ENCODE measurements at regions not wholly inside any gene's neighbourhood (a gene's known extent, or its start where the extent isn't known, plus 50 kb on each side); places are given as distances from the start of the nearest gene placed in this dataset.

GRCh38 chr6:99120641-99121040 is 172.9 kb upstream of the FBXL4 start:
- no peak for ATAC-seq

GRCh38 chr6:99119109-99120031 is 171.6 kb upstream of the FBXL4 start:
- TF ChIP-seq RARB (CRISPR knock-in tag; IDR thresholded peaks at IDR 0.05) (no peak), SNAI2 (CRISPR knock-in tag; IDR thresholded peaks at IDR 0.05) (no peak), ISL1 (CRISPR knock-in tag; IDR thresholded peaks at IDR 0.05) (no peak)
- peak; percentile 82 for ATAC-seq

More at GRCh38 chr6:99120641-99121040, 172.9 kb upstream of the FBXL4 start:
- TF ChIP-seq CSRNP3 (CRISPR knock-in tag; IDR thresholded peaks at IDR 0.05): no peak
- TF ChIP-seq ARNTL (CRISPR knock-in tag; IDR thresholded peaks at IDR 0.05; ENCODE audit: borderline replicate concordance, low read depth): no peak
- no peak for TF ChIP-seq TCF4 (CRISPR knock-in tag; IDR thresholded peaks at IDR 0.05; ENCODE audit: borderline replicate concordance)
- no peak for TF ChIP-seq PPARA (CRISPR knock-in tag; IDR thresholded peaks at IDR 0.05; ENCODE audit: borderline replicate concordance)
- no peak for TF ChIP-seq ESRRG (CRISPR knock-in tag; IDR thresholded peaks at IDR 0.05)
- no peak for TF ChIP-seq OSR1 (CRISPR knock-in tag; IDR thresholded peaks at IDR 0.05)
- no peak for TF ChIP-seq RARB (CRISPR knock-in tag; IDR thresholded peaks at IDR 0.05)
- TF ChIP-seq ZNF70 (CRISPR knock-in tag; IDR thresholded peaks at IDR 0.05): no peak
- no peak for TF ChIP-seq SNAI2 (CRISPR knock-in tag; IDR thresholded peaks at IDR 0.05)
- TF ChIP-seq ZNF8 (CRISPR knock-in tag; IDR thresholded peaks at IDR 0.05): no peak
- no peak for TF ChIP-seq ZFP3 (CRISPR knock-in tag; IDR thresholded peaks at IDR 0.05)
- TF ChIP-seq CREB5 (CRISPR knock-in tag; IDR thresholded peaks at IDR 0.05; ENCODE audit: low read depth): no peak
- no peak for TF ChIP-seq ZFP30 (CRISPR knock-in tag; IDR thresholded peaks at IDR 0.05)
- no peak for TF ChIP-seq TSHZ2 (CRISPR knock-in tag; IDR thresholded peaks at IDR 0.05)
- no peak for TF ChIP-seq ZC3H10 (CRISPR knock-in tag; IDR thresholded peaks at IDR 0.05)
- TF ChIP-seq BACH2 (CRISPR knock-in tag; IDR thresholded peaks at IDR 0.05; ENCODE audit: borderline replicate concordance): no peak
- TF ChIP-seq ISL1 (CRISPR knock-in tag; IDR thresholded peaks at IDR 0.05): no peak
- TF ChIP-seq POU6F1 (CRISPR knock-in tag; IDR thresholded peaks at IDR 0.05; ENCODE audit: borderline replicate concordance, low read depth): no peak
- TF ChIP-seq GLIS3 (CRISPR knock-in tag; IDR thresholded peaks at IDR 0.05): no peak

- no peak for ATAC-seq
- TF ChIP-seq ARNTL (CRISPR knock-in tag; IDR thresholded peaks at IDR 0.05; ENCODE audit: borderline replicate concordance, low read depth) (no peak), ZNF565 (CRISPR knock-in tag; conservative IDR thresholded peaks at IDR 0.05; ENCODE audit: low read depth) (no peak), CSRNP3 (CRISPR knock-in tag; IDR thresholded peaks at IDR 0.05) (no peak), BACH2 (CRISPR knock-in tag; IDR thresholded peaks at IDR 0.05; ENCODE audit: borderline replicate concordance) (no peak), CREB5 (CRISPR knock-in tag; IDR thresholded peaks at IDR 0.05; ENCODE audit: low read depth) (no peak), POU6F1 (CRISPR knock-in tag; IDR thresholded peaks at IDR 0.05; ENCODE audit: borderline replicate concordance, low read depth) (no peak), ZFP30 (CRISPR knock-in tag; IDR thresholded peaks at IDR 0.05) (no peak), OSR1 (CRISPR knock-in tag; IDR thresholded peaks at IDR 0.05) (no peak), RARB (CRISPR knock-in tag; IDR thresholded peaks at IDR 0.05) (no peak), ISL1 (CRISPR knock-in tag; IDR thresholded peaks at IDR 0.05) (no peak), GLIS3 (CRISPR knock-in tag; IDR thresholded peaks at IDR 0.05) (no peak)
Measured at GRCh38 chr6:99114769-99115406, 167.1 kb upstream of the FBXL4 start.

Measured in SK-N-SH treated with all-trans-retinoic acid at 6 μM for 48 hours (cell line).